WTC11 (cell line): ENCODE measurements at regions not wholly inside any gene's neighbourhood (a gene's known extent, or its start where the extent isn't known, plus 50 kb on each side); places are given as distances from the start of the nearest gene placed in this dataset.

Source experiments
- ATF2 ChIP-seq: sonication (generic); formaldehyde crosslinking; IDR thresholded peaks from 2 replicates; pipeline ENCODE4 v1.8.1; 2022; ENCODE audit warnings: low read depth, missing genetic modification reagents, borderline replicate concordance
- ATF3 ChIP-seq: sonication (generic); formaldehyde crosslinking; conservative IDR thresholded peaks from 2 replicates; pipeline ENCODE4 v1.8.1; 2022; ENCODE audit warnings: mild to moderate bottlenecking, missing genetic modification reagents
- CTCF ChIP-seq: fragments of 200-600 bp; IDR thresholded peaks from 2 replicates; pipeline ENCODE4 v1.8.0; 2022; ENCODE audit warnings: antibody characterized with exemption
- E2F5 ChIP-seq: sonication (generic); formaldehyde crosslinking; IDR thresholded peaks from 2 replicates; pipeline ENCODE4 v1.8.1; 2022; ENCODE audit warnings: mild to moderate bottlenecking, moderate library complexity, missing genetic modification reagents
- HMGXB4 ChIP-seq: sonication (generic); formaldehyde crosslinking; IDR thresholded peaks from 2 replicates; pipeline ENCODE4 v1.8.1; 2023; ENCODE audit warnings: mild to moderate bottlenecking, moderate library complexity, missing genetic modification reagents
- NFATC4 ChIP-seq: fragments of 250-450 bp; sonication (Bioruptor Pico); IDR thresholded peaks from 2 replicates; pipeline ENCODE4 v1.9.0; 2021; ENCODE audit warnings: mild to moderate bottlenecking
- NFE2L1 ChIP-seq: sonication (generic); formaldehyde crosslinking; IDR thresholded peaks from 2 replicates; pipeline ENCODE4 v1.8.1; 2023; ENCODE audit warnings: missing genetic modification reagents
- NFYB ChIP-seq: sonication (generic); formaldehyde crosslinking; conservative IDR thresholded peaks from 2 replicates; pipeline ENCODE4 v1.8.0; 2022; ENCODE audit warnings: low read depth, missing genetic modification reagents
- NR3C1 ChIP-seq: sonication (generic); formaldehyde crosslinking; conservative IDR thresholded peaks from 2 replicates; pipeline ENCODE4 v1.8.1; 2023; ENCODE audit warnings: low read depth, mild to moderate bottlenecking, missing genetic modification reagents
- USF1 ChIP-seq: sonication (generic); formaldehyde crosslinking; IDR thresholded peaks from 2 replicates; pipeline ENCODE4 v1.8.0; 2022; ENCODE audit warnings: mild to moderate bottlenecking, missing genetic modification reagents
- USF2 ChIP-seq: sonication (generic); formaldehyde crosslinking; IDR thresholded peaks from 2 replicates; pipeline ENCODE4 v1.8.1; 2023; ENCODE audit warnings: mild to moderate bottlenecking, missing genetic modification reagents, moderate library complexity
- ZNF232 ChIP-seq: sonication (generic); formaldehyde crosslinking; IDR thresholded peaks from 2 replicates; pipeline ENCODE4 v1.8.0; 2022; ENCODE audit warnings: mild to moderate bottlenecking, missing genetic modification reagents
- ZNF317 ChIP-seq: sonication (generic); formaldehyde crosslinking; IDR thresholded peaks from 2 replicates; pipeline ENCODE4 v1.8.1; 2023; ENCODE audit warnings: low read depth, mild to moderate bottlenecking, moderate library complexity, missing genetic modification reagents, borderline replicate concordance
- ZNF512 ChIP-seq: sonication (generic); formaldehyde crosslinking; IDR thresholded peaks from 2 replicates; pipeline ENCODE4 v1.8.1; 2022; ENCODE audit warnings: missing genetic modification reagents, borderline replicate concordance

GRCh38 chr1:29809446-29810120 is 573.3 kb downstream of the PTPRU start:
- no peak for TF ChIP-seq CTCF
- TF ChIP-seq NFATC4 = no peak
- TF ChIP-seq E2F5 (CRISPR knock-in tag) = no peak
- TF ChIP-seq ZNF232 = no peak
- TF ChIP-seq USF1 (CRISPR knock-in tag) = no peak
- no peak for TF ChIP-seq ATF2
- TF ChIP-seq USF2 (CRISPR knock-in tag) = no peak
- TF ChIP-seq ZNF512 (CRISPR knock-in tag) = no peak
- no peak for TF ChIP-seq ATF3 (CRISPR knock-in tag)
- no peak for TF ChIP-seq NFYB (CRISPR knock-in tag)
- no peak for TF ChIP-seq NFE2L1 (CRISPR knock-in tag)
- TF ChIP-seq HMGXB4 (CRISPR knock-in tag) = no peak
- no peak for TF ChIP-seq NR3C1 (CRISPR knock-in tag)
- TF ChIP-seq ZNF317 (CRISPR knock-in tag) = no peak
